ENCODE measurements at regions not wholly inside any gene's neighbourhood (a gene's known extent, or its start where the extent isn't known, plus 50 kb on each side); places are given as distances from the start of the nearest gene placed in this dataset.

DNA sequence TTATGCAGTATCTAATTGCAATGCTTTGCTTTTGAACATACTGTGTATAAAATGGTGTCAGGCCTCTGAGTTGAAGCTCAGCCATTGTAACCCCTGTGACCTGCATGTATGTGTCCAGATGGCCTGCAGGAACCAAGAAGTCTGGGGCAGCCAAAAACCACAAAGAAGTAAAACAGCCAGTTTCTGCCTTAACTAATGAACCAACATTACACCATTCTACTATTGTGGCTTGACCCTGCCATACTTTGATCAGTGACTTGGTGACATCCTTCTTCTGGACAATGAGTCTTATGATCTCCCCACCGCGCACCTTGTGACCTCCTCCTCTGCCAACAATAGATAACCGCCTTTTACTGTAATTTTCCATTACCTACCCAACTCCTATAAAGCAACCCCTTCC is 131.6 kb downstream of the CBLL2 start:
- Histone ChIP-seq H3K27me3 (replicated peaks; ENCODE audit: control insufficient read depth, insufficient read depth, low read length) (no peaks in the 10 kb centered on the region), H3K36me3 (ENCODE audit: control insufficient read depth, insufficient read depth, low read length) (no peaks in the 10 kb centered on the region), H3K4me3 (ENCODE audit: low read depth, low read length) (no peak overlapping the region), H3K9me3 (no peaks in the 10 kb centered on the region), H3K4me1 (no peaks in the 10 kb centered on the region)
- H3K27me3 Mint-ChIP-seq (ENCODE audit: insufficient read depth, unreplicated experiment): peaks cover 3% of the 10 kb centered on the region
- intact Hi-C loops (cut with micrococcal nuclease; ENCODE audit: unreplicated experiment): no loop called here
- ChIA-PET CTCF (no interaction called here), POLR2A (no interaction called here)
- no peak for TF ChIP-seq CTCF (IDR thresholded peaks at IDR 0.05; ENCODE audit: insufficient read depth in 1 of 2, low read depth in 1 of 2, low read length in 1 of 2, severe bottlenecking in 1 of 2, unreplicated experiment in 1 of 2)
- H3K4me3 Mint-ChIP-seq (ENCODE audit: unreplicated experiment): no peak overlapping the region
- BruUV-seq (replicated peaks): no TSS peak
- no peak for DNase-seq
- peaks cover 5% of the 10 kb centered on the region for H3K36me3 Mint-ChIP-seq (ENCODE audit: insufficient read depth, unreplicated experiment)
- no peak overlapping the region for H3K27ac Mint-ChIP-seq (ENCODE audit: unreplicated experiment)
- peaks cover 17% of the 10 kb centered on the region for H3K9me3 Mint-ChIP-seq (ENCODE audit: unreplicated experiment)
- H3K4me1 Mint-ChIP-seq (ENCODE audit: low read depth, unreplicated experiment): no peaks in the 10 kb centered on the region

DNA sequence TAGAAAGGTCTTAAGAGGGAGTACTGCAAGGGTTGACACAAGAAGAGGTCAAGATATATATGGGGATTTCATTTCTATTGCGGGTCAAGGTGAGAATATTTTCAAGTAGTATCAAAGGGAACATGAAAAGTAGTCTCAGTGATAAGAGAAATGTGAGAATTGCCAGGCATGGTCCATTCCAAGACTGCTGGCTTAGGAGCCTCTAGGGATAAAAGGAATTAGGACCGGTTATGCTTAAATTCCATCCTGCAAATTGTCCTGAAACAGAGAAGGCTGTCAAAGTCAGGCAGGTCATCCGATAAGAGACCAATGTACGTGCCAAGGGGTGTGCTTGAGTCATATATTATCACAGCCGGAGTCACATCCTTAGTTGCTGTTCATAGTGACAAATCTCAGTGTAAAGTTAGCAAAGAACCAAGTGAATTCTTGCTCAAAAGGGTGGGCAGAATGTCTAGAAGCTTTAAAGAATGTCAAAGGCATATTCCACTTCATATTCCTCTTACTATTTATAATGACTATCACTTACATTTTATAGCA is 133.6 kb downstream of the CBLL2 start:
- H3K27me3 Mint-ChIP-seq (ENCODE audit: insufficient read depth, unreplicated experiment): peaks cover 3% of the 10 kb centered on the region
- ChIA-PET POLR2A (no interaction called here), CTCF (no interaction called here)
- no peak overlapping the region for H3K27ac Mint-ChIP-seq (ENCODE audit: unreplicated experiment)
- H3K9me3 ChIP-seq: no peaks in the 10 kb centered on the region
- H3K36me3 ChIP-seq (ENCODE audit: control insufficient read depth, insufficient read depth, low read length): no peaks in the 10 kb centered on the region
- intact Hi-C loops (cut with micrococcal nuclease; ENCODE audit: unreplicated experiment): no loop called here
- no peak for DNase-seq
- no peaks in the 10 kb centered on the region for H3K4me1 ChIP-seq
- TF ChIP-seq CTCF (IDR thresholded peaks at IDR 0.05; ENCODE audit: insufficient read depth in 1 of 2, low read depth in 1 of 2, low read length in 1 of 2, severe bottlenecking in 1 of 2, unreplicated experiment in 1 of 2): no peak
- no peak overlapping the region for H3K4me3 ChIP-seq (ENCODE audit: low read depth, low read length)
- H3K4me1 Mint-ChIP-seq (ENCODE audit: low read depth, unreplicated experiment): no peaks in the 10 kb centered on the region
- H3K27me3 ChIP-seq (replicated peaks; ENCODE audit: control insufficient read depth, insufficient read depth, low read length): no peaks in the 10 kb centered on the region
- peaks cover 5% of the 10 kb centered on the region for H3K36me3 Mint-ChIP-seq (ENCODE audit: insufficient read depth, unreplicated experiment)
- H3K9me3 Mint-ChIP-seq (ENCODE audit: unreplicated experiment): peaks cover 5% of the 10 kb centered on the region
- BruUV-seq (replicated peaks): no TSS peak
- no peak overlapping the region for H3K4me3 Mint-ChIP-seq (ENCODE audit: unreplicated experiment)

DNA sequence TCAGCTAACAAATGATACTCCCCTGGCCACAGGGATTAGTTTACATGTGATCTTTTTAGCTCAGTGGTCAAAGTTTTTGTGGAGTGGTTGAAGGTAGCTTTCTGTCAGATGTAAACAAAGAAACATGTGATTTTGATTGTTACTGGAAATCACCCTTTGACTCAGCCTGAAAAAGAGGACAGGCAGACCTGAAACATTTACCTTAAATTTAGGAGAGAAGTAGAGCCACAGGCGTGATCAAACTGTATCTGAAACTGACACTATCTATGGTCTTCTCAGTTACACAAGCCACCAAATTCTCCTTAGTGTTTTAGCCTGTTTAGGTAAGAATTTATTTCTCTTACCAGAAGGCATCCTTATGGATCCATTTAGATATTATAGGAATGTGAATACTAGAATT is 136.7 kb downstream of the CBLL2 start:
- ChIA-PET CTCF (no interaction called here), POLR2A (no interaction called here)
- no peak for DNase-seq
- no peak for TF ChIP-seq CTCF (IDR thresholded peaks at IDR 0.05; ENCODE audit: insufficient read depth in 1 of 2, low read depth in 1 of 2, low read length in 1 of 2, severe bottlenecking in 1 of 2, unreplicated experiment in 1 of 2)
- Histone ChIP-seq H3K9me3 (no peaks in the 10 kb centered on the region), H3K4me3 (ENCODE audit: low read depth, low read length) (no peak overlapping the region), H3K36me3 (ENCODE audit: control insufficient read depth, insufficient read depth, low read length) (no peaks in the 10 kb centered on the region), H3K27me3 (replicated peaks; ENCODE audit: control insufficient read depth, insufficient read depth, low read length) (no peaks in the 10 kb centered on the region), H3K4me1 (no peaks in the 10 kb centered on the region)
- Mint-ChIP-seq H3K27me3 (ENCODE audit: insufficient read depth, unreplicated experiment) (peaks cover 3% of the 10 kb centered on the region), H3K36me3 (ENCODE audit: insufficient read depth, unreplicated experiment) (peaks cover 4% of the 10 kb centered on the region), H3K27ac (ENCODE audit: unreplicated experiment) (no peak overlapping the region), H3K9me3 (ENCODE audit: unreplicated experiment) (no peaks in the 10 kb centered on the region), H3K4me3 (ENCODE audit: unreplicated experiment) (no peak overlapping the region), H3K4me1 (ENCODE audit: low read depth, unreplicated experiment) (no peaks in the 10 kb centered on the region)
- BruUV-seq (replicated peaks): no TSS peak
- intact Hi-C loops (cut with micrococcal nuclease; ENCODE audit: unreplicated experiment): no loop called here

Measured in Caco-2 (cell line).